ENCODE measurements at regions not wholly inside any gene's neighbourhood (a gene's known extent, or its start where the extent isn't known, plus 50 kb on each side); places are given as distances from the start of the nearest gene placed in this dataset.

DNA sequence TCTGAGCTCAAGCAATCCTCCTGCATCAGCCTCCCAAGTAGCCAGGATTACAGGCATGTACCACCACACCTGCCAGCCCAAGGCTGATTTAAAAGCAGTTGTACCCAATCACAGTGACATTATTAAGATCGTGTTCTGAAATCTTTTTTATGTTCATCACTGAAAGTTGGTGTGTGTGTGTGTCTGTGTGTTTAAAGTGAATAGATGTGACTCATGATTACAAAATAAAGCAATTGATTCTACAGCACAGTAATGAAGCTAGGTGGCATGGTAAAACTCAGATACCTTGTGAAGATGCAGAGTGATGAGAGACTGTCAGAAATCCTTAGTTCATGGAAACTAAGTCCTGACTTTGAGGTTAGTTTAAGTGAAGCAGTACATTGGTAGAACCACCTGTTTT lies 74.2 kb upstream of the ATP2B1 start:
- Mint-ChIP-seq H3K27me3 (ENCODE audit: low read depth) (no peaks in the 10 kb centered on the region), H3K4me1 (peaks cover 31% of the 10 kb centered on the region)
- TF ChIP-seq, protein P1, sequence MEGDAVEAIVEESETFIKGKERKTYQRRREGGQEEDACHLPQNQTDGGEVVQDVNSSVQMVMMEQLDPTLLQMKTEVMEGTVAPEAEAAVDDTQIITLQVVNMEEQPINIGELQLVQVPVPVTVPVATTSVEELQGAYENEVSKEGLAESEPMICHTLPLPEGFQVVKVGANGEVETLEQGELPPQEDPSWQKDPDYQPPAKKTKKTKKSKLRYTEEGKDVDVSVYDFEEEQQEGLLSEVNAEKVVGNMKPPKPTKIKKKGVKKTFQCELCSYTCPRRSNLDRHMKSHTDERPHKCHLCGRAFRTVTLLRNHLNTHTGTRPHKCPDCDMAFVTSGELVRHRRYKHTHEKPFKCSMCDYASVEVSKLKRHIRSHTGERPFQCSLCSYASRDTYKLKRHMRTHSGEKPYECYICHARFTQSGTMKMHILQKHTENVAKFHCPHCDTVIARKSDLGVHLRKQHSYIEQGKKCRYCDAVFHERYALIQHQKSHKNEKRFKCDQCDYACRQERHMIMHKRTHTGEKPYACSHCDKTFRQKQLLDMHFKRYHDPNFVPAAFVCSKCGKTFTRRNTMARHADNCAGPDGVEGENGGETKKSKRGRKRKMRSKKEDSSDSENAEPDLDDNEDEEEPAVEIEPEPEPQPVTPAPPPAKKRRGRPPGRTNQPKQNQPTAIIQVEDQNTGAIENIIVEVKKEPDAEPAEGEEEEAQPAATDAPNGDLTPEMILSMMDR (IDR thresholded peaks at IDR 0.05; ENCODE audit: unreplicated experiment in 3 of 3): no peak

DNA sequence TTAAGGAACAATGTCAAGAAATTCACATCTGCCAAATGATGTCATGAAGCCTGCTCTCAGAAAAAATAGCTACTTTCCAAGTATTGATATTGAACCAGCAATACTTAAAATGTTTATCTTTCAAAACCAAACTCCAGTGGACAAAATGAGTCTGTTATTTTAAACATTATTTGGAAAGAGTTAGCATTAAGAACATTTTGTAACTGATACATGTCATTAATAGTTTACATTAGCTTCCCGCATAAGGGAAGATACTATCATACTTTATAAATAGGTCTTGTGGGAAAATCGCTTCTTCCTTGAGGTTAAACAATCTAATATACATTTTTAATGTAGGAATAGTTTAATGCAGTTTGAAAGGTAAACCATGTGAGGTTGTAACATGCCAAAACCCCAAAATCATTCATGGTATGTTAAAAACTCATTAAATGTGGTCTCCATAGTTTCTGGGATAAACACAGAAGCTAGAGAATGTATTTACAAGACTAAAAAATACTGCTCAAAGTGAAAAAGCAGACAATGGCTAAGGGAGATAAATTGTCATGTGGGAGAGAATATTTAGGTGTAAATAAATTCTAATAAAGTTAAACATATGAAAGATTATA lies 73.4 kb upstream of the ATP2B1 start:
- Mint-ChIP-seq H3K27me3 (ENCODE audit: low read depth) (no peaks in the 10 kb centered on the region), H3K4me3 (no peak overlapping the region), H3K27ac (peak overlapping the region in 2 of 3 experiments; percentile 40 to 59), H3K4me1 (peaks cover 36% of the 10 kb centered on the region), H3K36me3 (ENCODE audit: low read depth) (peaks cover 6% of the 10 kb centered on the region), H3K9me3 (peaks cover 18% of the 10 kb centered on the region)
- TF ChIP-seq, protein P1 (IDR thresholded peaks at IDR 0.05; ENCODE audit: unreplicated experiment in 3 of 3): no peak

More for the DNA sequence above, 74.2 kb upstream of the ATP2B1 start:
- peak overlapping the region in 1 of 3 experiments; percentile 40 for H3K27ac Mint-ChIP-seq
- peaks cover 11% of the 10 kb centered on the region for H3K36me3 Mint-ChIP-seq (ENCODE audit: low read depth)
- peaks cover 22% of the 10 kb centered on the region for H3K9me3 Mint-ChIP-seq
- H3K4me3 Mint-ChIP-seq: no peak overlapping the region

DNA sequence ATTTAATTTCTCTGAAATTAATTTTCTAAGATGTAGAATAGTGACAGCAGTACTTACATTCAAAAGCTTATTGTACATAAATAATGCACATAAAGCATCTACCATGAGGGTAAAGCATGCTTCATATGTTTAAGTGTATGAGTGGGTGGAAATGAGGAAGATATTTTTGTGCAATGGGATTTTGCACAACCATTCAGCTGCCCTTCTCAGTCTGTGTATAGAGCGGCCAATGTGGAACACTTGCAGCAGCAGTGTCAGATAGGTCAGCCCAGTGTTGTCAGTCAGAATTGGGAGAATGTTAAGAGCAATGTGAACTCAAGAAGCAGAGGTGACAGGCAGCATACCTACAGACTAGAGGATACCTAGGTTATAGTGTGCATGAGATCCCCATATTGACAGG lies 72.5 kb upstream of the ATP2B1 start:
- H3K27ac Mint-ChIP-seq: no peak overlapping the region
- H3K4me3 Mint-ChIP-seq: no peak overlapping the region
- peaks cover 6% of the 10 kb centered on the region for H3K36me3 Mint-ChIP-seq (ENCODE audit: low read depth)
- peaks cover 10% of the 10 kb centered on the region for H3K9me3 Mint-ChIP-seq
- TF ChIP-seq, protein P1 (IDR thresholded peaks at IDR 0.05; ENCODE audit: unreplicated experiment in 3 of 3): no peak
- no peaks in the 10 kb centered on the region for H3K27me3 Mint-ChIP-seq (ENCODE audit: low read depth)
- H3K4me1 Mint-ChIP-seq: peaks cover 42% of the 10 kb centered on the region

- H3K4me1 Mint-ChIP-seq: peaks cover 60% of the 10 kb centered on the region
- H3K27ac Mint-ChIP-seq: no peak overlapping the region
- peaks cover 2% of the 10 kb centered on the region for H3K9me3 Mint-ChIP-seq
- no peak overlapping the region for H3K4me3 Mint-ChIP-seq
- H3K36me3 Mint-ChIP-seq (ENCODE audit: low read depth): no peaks in the 10 kb centered on the region
- TF ChIP-seq, protein P1 (IDR thresholded peaks at IDR 0.05; ENCODE audit: unreplicated experiment in 3 of 3): no peak
- H3K27me3 Mint-ChIP-seq (ENCODE audit: low read depth): no peaks in the 10 kb centered on the region
Measured at GRCh38 chr12:89779090-89779489, 70.5 kb upstream of the ATP2B1 start.

GRCh38 chr12:89777733-89778379 lies 69.2 kb upstream of the ATP2B1 start:
- no peak overlapping the region for H3K4me3 Mint-ChIP-seq
- H3K9me3 Mint-ChIP-seq: no peaks in the 10 kb centered on the region
- peak overlapping the region in 1 of 3 experiments; percentile 12 for H3K27ac Mint-ChIP-seq
- H3K4me1 Mint-ChIP-seq: peaks cover 50% of the 10 kb centered on the region
- H3K36me3 Mint-ChIP-seq (ENCODE audit: low read depth): no peaks in the 10 kb centered on the region
- no peaks in the 10 kb centered on the region for H3K27me3 Mint-ChIP-seq (ENCODE audit: low read depth)
- TF ChIP-seq, protein P1 (IDR thresholded peaks at IDR 0.05; ENCODE audit: unreplicated experiment in 3 of 3): no peak

- H3K36me3 Mint-ChIP-seq (ENCODE audit: low read depth): no peaks in the 10 kb centered on the region
- TF ChIP-seq, protein P1 (IDR thresholded peaks at IDR 0.05; ENCODE audit: unreplicated experiment in 3 of 3): no peak
- no peaks in the 10 kb centered on the region for H3K27me3 Mint-ChIP-seq (ENCODE audit: low read depth)
- peak overlapping the region; percentile 30 to 57 (median 37) for H3K27ac Mint-ChIP-seq
- H3K4me1 Mint-ChIP-seq: peaks cover 37% of the 10 kb centered on the region
- no peaks in the 10 kb centered on the region for H3K9me3 Mint-ChIP-seq
- H3K4me3 Mint-ChIP-seq: no peak overlapping the region
Measured at GRCh38 chr12:89775986-89776365, 67.3 kb upstream of the ATP2B1 start.

Measured in nephron (organoid).